ENCODE measurements at regions not wholly inside any gene's neighbourhood (a gene's known extent, or its start where the extent isn't known, plus 50 kb on each side); places are given as distances from the start of the nearest gene placed in this dataset.
"Not testable (repeated sequence)": the region's sequence is repeated elsewhere in the genome, so short reads cannot be mapped to it uniquely, and the experiment has no call there.

- no peak for DNase-seq (ENCODE audit: low read depth, low spot score)
Observed at GRCh38 chr10:4243169-4243568, 458.2 kb upstream of the KLF6 start.

GRCh38 chr10:4242561-4243035, 457.6 kb upstream of the KLF6 start:
- DNase-seq (ENCODE audit: low read depth, low spot score) = peak; percentile 95

- peak; percentile 97 for DNase-seq (ENCODE audit: low read depth, low spot score)
Observed at GRCh38 chr10:4241724-4242345, 456.8 kb upstream of the KLF6 start.

- peak; percentile 70 for DNase-seq (ENCODE audit: low read depth, low spot score)
Observed at GRCh38 chr10:4240608-4241197, 455.7 kb upstream of the KLF6 start.

- DNase-seq (ENCODE audit: low read depth, low spot score) = no peak
Observed at GRCh38 chr10:4239186-4239585, 454.2 kb upstream of the KLF6 start.

GRCh38 chr10:4236905-4237304, 451.9 kb upstream of the KLF6 start:
- DNase-seq (ENCODE audit: low read depth, low spot score) = not testable (repeated sequence)

DNA sequence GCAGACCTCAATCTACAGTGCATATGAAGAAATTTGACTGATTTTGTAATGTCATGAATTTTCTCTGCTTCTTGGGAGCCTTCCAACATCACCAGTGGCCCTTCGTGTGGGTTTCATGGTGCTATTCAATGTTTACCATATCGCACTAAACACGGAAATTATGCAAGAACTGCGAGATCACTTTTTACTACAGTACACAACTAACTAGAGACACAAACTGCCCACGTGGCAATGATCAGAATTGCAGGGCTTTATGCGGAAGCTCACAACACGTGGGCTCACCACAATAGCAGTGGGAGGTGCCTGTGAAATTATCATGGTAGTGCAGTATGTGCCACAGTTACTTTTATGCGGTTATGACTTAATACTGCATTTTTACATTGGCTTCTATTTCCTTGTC, 449.7 kb upstream of the KLF6 start:
- no peak for DNase-seq (ENCODE audit: low read depth, low spot score)

DNA sequence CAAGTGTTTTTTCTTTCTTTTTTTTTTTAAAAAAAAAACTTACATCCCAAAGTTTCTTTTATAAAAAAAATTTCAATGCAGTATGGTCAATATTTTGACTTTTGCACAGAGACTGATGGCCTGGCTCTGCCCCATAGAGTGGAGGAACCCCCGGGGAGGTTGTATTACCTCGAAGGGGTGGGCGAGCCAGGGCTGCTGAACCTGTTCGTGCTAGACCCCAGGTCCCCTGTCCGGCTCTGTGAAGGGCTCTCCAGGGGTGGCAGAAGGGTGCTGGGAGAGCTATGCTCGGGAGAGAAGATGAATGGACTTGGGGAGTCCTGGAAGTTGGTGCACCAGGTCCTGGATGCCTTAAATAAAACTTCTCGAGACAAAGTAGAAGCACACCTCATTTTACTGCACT, 446.4 kb upstream of the KLF6 start:
- no peak for DNase-seq (ENCODE audit: low read depth, low spot score)

DNA sequence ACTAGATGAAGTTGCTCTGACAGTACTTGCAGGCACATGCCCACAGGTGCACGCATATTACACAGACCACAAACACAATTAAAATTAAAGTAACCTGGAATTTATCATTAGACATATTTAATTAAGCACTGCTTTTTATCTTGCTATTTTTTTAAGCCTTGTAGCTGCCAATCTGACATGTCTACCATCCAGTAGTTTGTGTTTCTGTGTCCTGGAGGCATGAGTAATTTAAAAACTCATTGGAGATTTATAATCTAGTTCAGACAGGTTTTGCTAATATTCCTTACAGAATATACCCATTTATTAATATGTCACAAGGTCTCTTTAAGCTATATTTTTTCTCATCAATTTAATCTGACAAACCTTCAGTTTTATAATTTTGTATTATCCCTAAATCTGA, 445.0 kb upstream of the KLF6 start:
- no peak for DNase-seq (ENCODE audit: low read depth, low spot score)

- DNase-seq (ENCODE audit: low read depth, low spot score) = peak; percentile 20
Observed at GRCh38 chr10:4229106-4229505, 444.1 kb upstream of the KLF6 start.

DNA sequence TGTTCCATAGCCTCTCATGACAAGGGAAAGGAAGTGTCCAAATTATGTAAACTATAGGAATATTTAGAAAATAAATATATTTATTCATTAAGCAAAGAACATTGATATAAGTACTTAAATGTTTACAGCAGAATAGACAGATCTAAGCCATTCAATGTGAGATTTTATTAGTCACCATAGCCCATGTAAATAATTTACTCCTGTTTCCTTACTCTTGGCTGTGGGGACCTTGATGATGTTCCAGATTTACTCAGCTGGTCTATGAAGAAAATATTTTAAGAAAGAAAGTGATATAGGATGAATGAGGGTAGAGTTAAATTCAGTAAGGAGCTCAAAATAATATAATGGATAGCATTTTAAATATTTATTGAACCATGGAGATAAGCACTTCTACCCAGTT, 442.6 kb upstream of the KLF6 start:
- no peak for DNase-seq (ENCODE audit: low read depth, low spot score)

GRCh38 chr10:4226941-4227540, 442.0 kb upstream of the KLF6 start:
- DNase-seq (ENCODE audit: low read depth, low spot score) = no peak

DNA sequence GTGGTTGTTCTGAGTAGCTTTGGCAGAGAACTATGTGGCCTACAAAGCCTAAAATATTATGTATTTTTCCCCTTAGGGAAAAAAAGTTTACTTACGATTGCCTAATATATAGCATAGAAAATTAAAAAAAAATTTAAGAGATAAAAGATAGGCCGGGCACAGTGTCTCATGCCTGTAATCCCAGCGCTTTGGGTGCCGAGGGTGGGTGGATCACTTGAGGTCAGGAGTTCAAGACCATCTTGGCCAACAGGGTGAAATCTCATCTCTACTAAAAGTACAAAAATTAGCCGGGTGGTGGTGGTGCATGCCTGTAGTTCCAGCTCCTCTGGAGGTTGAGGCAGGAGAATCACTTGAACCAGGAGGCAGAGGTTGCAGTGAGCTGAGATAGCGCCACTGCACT, 439.2 kb upstream of the KLF6 start:
- DNase-seq (ENCODE audit: low read depth, low spot score) = no peak

- DNase-seq (ENCODE audit: low read depth, low spot score) = not testable (repeated sequence)
Observed at GRCh38 chr10:4221310-4221709, 436.3 kb upstream of the KLF6 start.

- no peak for DNase-seq (ENCODE audit: low read depth, low spot score)
Observed at GRCh38 chr10:4219901-4220300, 434.9 kb upstream of the KLF6 start.

- DNase-seq (ENCODE audit: low read depth, low spot score) = no peak
Observed at GRCh38 chr10:4217653-4218052, 432.6 kb upstream of the KLF6 start.

DNA sequence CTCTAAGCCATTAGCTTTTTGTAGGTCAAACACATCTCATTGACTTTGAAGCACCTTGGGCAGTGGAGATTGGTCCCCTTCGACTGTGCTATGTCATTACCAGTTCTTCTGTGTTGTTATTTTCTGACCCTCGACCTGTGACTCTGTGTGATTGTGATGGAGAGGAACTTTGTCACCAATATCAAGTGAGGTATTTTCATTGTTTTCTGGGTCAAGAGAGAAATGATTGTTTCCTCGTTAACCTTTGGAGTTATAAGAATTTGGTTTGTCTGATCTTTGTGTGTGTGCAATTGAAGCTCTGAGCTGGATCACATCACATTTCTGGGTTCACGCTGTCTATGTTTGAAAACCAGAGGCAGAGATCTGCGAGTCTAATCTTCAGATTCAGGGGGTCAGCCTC, 432.2 kb upstream of the KLF6 start:
- no peak for DNase-seq (ENCODE audit: low read depth, low spot score)

DNA sequence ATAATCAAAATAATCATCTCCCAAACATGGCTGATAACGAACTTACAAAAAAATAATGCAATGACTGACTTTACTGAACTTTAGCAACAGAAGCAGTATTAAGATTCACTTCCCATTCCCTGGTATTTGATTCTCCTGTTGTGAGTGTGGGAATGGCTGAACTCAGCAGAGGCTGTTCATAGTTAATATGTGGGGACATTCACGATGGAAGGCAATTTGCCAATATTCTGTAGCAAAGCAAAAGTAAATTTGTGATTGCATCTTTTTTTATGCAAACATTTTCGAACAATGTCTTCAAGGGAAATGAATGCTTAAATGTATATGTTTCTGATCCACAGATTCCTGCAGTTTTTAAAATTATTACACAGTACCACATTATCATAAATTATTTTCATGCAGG, 431.7 kb upstream of the KLF6 start:
- DNase-seq (ENCODE audit: low read depth, low spot score) = no peak

DNA sequence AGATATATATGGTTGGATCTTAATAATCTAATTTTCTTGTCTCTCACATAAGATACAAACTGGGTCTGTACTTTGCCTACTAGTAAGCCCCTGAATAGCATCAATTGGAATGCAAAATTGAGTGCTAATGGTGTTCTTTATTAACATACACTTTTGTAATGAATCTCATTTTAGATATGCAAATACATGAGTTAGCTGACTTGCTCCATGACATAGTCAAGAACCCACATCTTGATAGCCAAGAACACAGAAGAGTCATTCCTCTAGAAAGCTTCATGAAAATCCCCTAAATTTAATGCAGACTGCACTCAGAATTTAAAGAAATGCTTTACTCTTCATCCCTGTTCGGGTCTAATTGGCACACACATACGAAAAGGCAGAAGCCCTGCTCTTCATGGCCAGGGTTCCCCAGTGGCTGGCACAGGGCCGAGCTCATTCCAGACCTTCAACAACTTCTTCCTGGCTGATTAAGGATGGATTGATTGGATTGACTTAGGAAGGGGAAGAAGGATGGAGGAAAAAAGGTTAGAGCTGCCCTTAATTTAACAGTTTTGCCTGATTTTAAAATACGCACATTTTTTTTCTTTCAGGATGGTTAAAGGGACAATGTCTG, 431.1 kb upstream of the KLF6 start:
- DNase-seq (ENCODE audit: low read depth, low spot score) = no peak

DNA sequence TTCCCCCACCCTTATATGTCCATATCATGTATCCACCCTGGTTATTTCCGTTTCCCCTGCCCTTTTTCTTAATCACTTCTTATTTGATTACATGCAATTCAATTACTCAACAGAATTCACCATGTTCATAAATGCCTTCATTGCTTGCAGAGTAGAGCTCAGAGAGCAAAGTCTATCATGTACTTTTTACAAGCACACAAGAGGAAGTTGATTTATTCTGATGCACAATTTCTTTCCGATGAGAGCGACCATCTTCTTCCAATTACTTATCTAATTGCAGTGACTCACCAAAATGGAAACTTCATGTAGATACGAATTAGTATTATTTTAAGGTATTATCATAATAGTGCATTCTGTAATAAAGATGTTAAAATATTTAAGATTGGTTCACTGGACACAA, 430.5 kb upstream of the KLF6 start:
- DNase-seq (ENCODE audit: low read depth, low spot score) = no peak

DNA sequence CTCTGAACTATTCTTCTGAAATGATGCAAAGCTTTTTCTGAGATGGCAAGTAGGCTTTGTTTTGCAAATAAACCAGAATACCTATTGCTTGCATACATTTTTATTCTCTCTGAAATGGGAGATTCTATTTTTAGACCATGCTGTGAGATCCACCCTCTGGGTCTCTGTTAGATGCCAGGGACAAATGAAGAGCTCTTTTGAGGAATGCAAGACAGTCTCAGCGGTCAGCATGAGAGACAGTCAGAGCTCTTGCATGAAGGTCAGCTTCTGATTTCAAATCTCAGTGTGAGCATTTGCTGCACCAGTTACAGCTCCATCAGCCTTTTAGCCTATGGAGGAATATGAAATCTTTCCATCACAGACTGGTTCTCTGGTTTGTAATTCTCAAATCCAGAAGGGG, 429.9 kb upstream of the KLF6 start:
- DNase-seq (ENCODE audit: low read depth, low spot score) = no peak

DNA sequence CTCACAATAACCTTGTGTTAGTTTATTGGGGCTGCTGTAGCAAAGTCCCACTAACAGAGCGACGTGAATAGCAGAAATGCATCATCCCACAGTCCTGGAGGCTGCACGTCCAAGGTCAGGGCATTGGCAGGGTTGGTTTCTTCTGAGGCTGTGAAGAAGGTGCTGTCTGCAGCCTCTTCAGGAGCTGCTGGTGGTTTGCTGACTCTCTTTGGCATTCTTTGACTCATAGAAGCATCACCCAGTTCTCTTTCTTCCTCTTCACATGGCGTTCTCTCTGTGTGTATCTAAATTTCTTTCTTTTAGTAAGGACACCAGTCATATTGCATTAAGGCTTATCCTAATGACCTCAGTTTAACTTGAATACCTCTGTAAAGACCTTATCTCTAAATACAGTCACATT, 428.4 kb upstream of the KLF6 start:
- no peak for DNase-seq (ENCODE audit: low read depth, low spot score)

DNA sequence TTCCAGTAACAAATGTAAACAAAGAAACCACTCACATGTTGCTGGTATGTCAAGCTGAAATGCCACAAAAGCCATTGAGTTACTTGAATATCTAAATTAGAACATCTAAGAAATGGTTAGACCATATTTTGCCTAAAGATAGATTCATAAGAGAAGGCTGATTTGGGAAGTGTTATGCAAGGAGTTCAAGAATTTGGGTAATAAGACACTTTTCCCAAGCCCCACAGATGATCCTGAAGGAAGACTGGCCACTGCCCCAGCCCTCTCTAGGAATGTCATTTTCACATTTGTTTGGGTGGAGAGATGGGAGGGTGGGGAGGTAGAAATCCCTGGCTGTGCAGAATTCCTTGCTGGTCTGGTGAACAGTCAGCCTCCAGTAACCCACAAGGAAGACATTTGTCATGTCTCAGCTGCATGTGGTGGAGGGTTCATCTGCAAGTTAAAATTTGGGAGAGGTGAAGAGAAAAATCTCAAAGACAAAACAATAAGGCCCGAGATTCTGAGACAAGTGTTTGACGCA, 427.2 kb upstream of the KLF6 start:
- DNase-seq (ENCODE audit: low read depth, low spot score) = no peak

All from astrocyte of the hippocampus (primary cell).